H1 (cell line): ENCODE measurements at regions not wholly inside any gene's neighbourhood (a gene's known extent, or its start where the extent isn't known, plus 50 kb on each side); places are given as distances from the start of the nearest gene placed in this dataset.

Experiments
- CTCF ChIA-PET: fragments of 300-600 bp; sonication (Branson Sonifier 250); formaldehyde crosslinking; loops from one replicate; lab custom pipeline; 2021; ENCODE audit not compliant: partially characterized antibody; lab: Charles Lee
- POLR2A ChIA-PET: fragments of 300-600 bp; sonication (Branson Sonifier 250); formaldehyde crosslinking; loops from one replicate; lab custom pipeline; 2021; ENCODE audit warnings: inconsistent platforms; ENCODE audit not compliant: partially characterized antibody; lab: Charles Lee
- DNase-seq, 2 experiments: peaks; one replicate each; pipeline versions ENCODE4 v3.0.0 to v3.0.0-alpha.2; 2010 to 2022; ENCODE audit warnings: low spot score in 2 of 2, low read depth in 1 of 2, mixed read lengths in 1 of 2
- FAIRE-seq: peaks from 2 replicates; lab custom pipeline; 2011; peaks lifted over from hg19 to GRCh38; lab: Jason Lieb, UNC
- H2AFZ ChIP-seq: 2 replicates; pipeline ENCODE4 v1.8.1; 2012; ENCODE audit warnings: low read length, inconsistent platforms
- H2AK5ac ChIP-seq: 2 replicates; pipeline ENCODE4 v1.6.1; 2013; ENCODE audit warnings: low read depth, low read length
- H2BK120ac ChIP-seq: replicated peaks from 2 replicates; pipeline ENCODE3; 2013; ENCODE audit warnings: low read depth, low read length, inconsistent platforms
- H2BK12ac ChIP-seq: 2 replicates; pipeline ENCODE4 v1.6.1; 2013; ENCODE audit warnings: low read depth, low read length
- H2BK15ac ChIP-seq: 2 replicates; pipeline ENCODE4 v1.6.1; 2013; ENCODE audit warnings: low read length
- H2BK20ac ChIP-seq: 2 replicates; pipeline ENCODE4 v1.6.1; 2013; ENCODE audit warnings: low read length
- H2BK5ac ChIP-seq: 2 replicates; pipeline ENCODE4 v1.6.1; 2013; ENCODE audit warnings: low read depth, low read length
- H3K14ac ChIP-seq: 2 replicates; pipeline ENCODE4 v1.6.1; 2013; ENCODE audit warnings: inconsistent platforms; ENCODE audit not compliant: insufficient read length
- H3K18ac ChIP-seq: 2 replicates; pipeline ENCODE4 v1.6.1; 2013; ENCODE audit warnings: low read length; ENCODE audit errors: extremely low read depth
- H3K23ac ChIP-seq: 2 replicates; pipeline ENCODE4 v1.6.1; 2013; ENCODE audit warnings: inconsistent platforms; ENCODE audit not compliant: insufficient read length
- H3K23me2 ChIP-seq: 2 replicates; pipeline ENCODE4 v1.6.1; 2013; ENCODE audit warnings: low read depth, low read length
- H3K27ac ChIP-seq: 2 replicates; pipeline ENCODE4 v1.6.1; 2011; ENCODE audit warnings: low read depth, low read length, inconsistent platforms
- H3K27me3 ChIP-seq, 4 experiments: replicated peaks in 1 of 4; 1 replicate in 1 of 4; 2 replicates in 3 of 4; pipeline versions ENCODE4 v1.6.1 to v1.8.1; 2011 to 2013; ENCODE audit warnings: low read length in 3 of 4, mild to moderate bottlenecking in 3 of 4, inconsistent platforms in 2 of 4, mixed read lengths in 2 of 4, moderate library complexity in 1 of 4; ENCODE audit not compliant: control insufficient read depth in 3 of 4, insufficient read depth in 3 of 4; ENCODE audit errors: extremely low read depth in 1 of 4
- H3K36me3 ChIP-seq, 4 experiments: 2 replicates each; pipeline versions ENCODE4 v1.6.1 to v1.8.1; 2011 to 2013; ENCODE audit warnings: mild to moderate bottlenecking in 4 of 4, low read length in 3 of 4, moderate library complexity in 2 of 4, control low read depth in 1 of 4, inconsistent platforms in 1 of 4; ENCODE audit not compliant: insufficient read depth in 4 of 4, control insufficient read depth in 2 of 4
- H3K4ac ChIP-seq: replicated peaks from 2 replicates; pipeline ENCODE3; 2013; ENCODE audit warnings: low read length, low read depth, mixed read lengths, inconsistent platforms; ENCODE audit not compliant: insufficient read length
- H3K4me1 ChIP-seq, 4 experiments: replicated peaks in 1 of 4; 1 replicate in 1 of 4; 2 replicates in 3 of 4; pipeline versions ENCODE4 v1.6.1 to v1.8.1; 2011 to 2013; ENCODE audit warnings: low read length in 3 of 4, inconsistent platforms in 2 of 4, mixed read lengths in 1 of 4; ENCODE audit not compliant: insufficient read depth in 4 of 4, control insufficient read depth in 3 of 4
- H3K4me2 ChIP-seq, 2 experiments: 2 replicates each; pipeline versions ENCODE4 v1.6.1 to v1.8.1; 2011 to 2013; ENCODE audit warnings: low read depth in 2 of 2, low read length in 2 of 2, control low read depth in 1 of 2, inconsistent platforms in 1 of 2, mild to moderate bottlenecking in 1 of 2; ENCODE audit not compliant: insufficient read depth in 1 of 2
- H3K4me3 ChIP-seq, 4 experiments: fragments of 200-600, 300-600 bp in 1 of 4; sonication (generic), shearing (Covaris generic), sonication (Bioruptor Twin) in 1 of 4; 2 replicates each; pipeline versions ENCODE4 v1.5.1 to v1.8.1; 2011 to 2016; ENCODE audit warnings: low read length in 4 of 4, low read depth in 3 of 4, control low read depth in 2 of 4, inconsistent platforms in 2 of 4, mild to moderate bottlenecking in 2 of 4, mixed read lengths in 1 of 4, moderate library complexity in 1 of 4; ENCODE audit not compliant: insufficient read depth in 2 of 4; ENCODE audit errors: extremely low read depth in 1 of 4
- H3K56ac ChIP-seq: replicated peaks from 2 replicates; pipeline ENCODE3; 2013; ENCODE audit warnings: low read depth, mild to moderate bottlenecking, mixed read lengths, low read length, inconsistent platforms; ENCODE audit not compliant: insufficient read length
- H3K79me1 ChIP-seq: 2 replicates; pipeline ENCODE4 v1.6.1; 2013; ENCODE audit warnings: low read depth, low read length, control low read depth
- H3K79me2 ChIP-seq, 2 experiments: 2 replicates each; pipeline versions ENCODE4 v1.6.1 to v1.8.1; 2012 to 2013; ENCODE audit warnings: low read length in 2 of 2, mild to moderate bottlenecking in 2 of 2, inconsistent platforms in 1 of 2; ENCODE audit not compliant: insufficient read depth in 2 of 2, control insufficient read depth in 1 of 2
- H3K9ac ChIP-seq, 4 experiments: replicated peaks in 1 of 4; 1 replicate in 1 of 4; 2 replicates in 3 of 4; pipeline versions ENCODE4 v1.6.1 to v1.8.1; 2011 to 2013; ENCODE audit warnings: low read depth in 3 of 4, low read length in 3 of 4, control low read depth in 2 of 4, mild to moderate bottlenecking in 2 of 4, moderate library complexity in 2 of 4, inconsistent platforms in 1 of 4; ENCODE audit errors: extremely low read depth in 1 of 4
- H3K9me3 ChIP-seq, 2 experiments: 2 replicates each; pipeline versions ENCODE4 v1.6.1 to v1.8.1; 2012 to 2013; ENCODE audit warnings: mild to moderate bottlenecking in 2 of 2, moderate library complexity in 2 of 2, control low read depth in 1 of 2, inconsistent platforms in 1 of 2, low read depth in 1 of 2, low read length in 1 of 2, mixed read lengths in 1 of 2; ENCODE audit not compliant: insufficient read depth in 2 of 2
- H4K20me1 ChIP-seq, 2 experiments: replicated peaks in 1 of 2; 2 replicates each; pipeline versions ENCODE3 to v1.8.1; 2011 to 2013; ENCODE audit warnings: inconsistent platforms in 2 of 2, low read length in 2 of 2, mild to moderate bottlenecking in 1 of 2; ENCODE audit not compliant: insufficient read depth in 2 of 2, control insufficient read depth in 1 of 2
- H4K5ac ChIP-seq: 2 replicates; pipeline ENCODE4 v1.6.1; 2013; ENCODE audit warnings: low read length, low read depth, mixed read lengths, inconsistent platforms; ENCODE audit not compliant: insufficient read length
- H4K8ac ChIP-seq: 2 replicates; pipeline ENCODE4 v1.8.0; 2013; ENCODE audit warnings: mild to moderate bottlenecking, moderate library complexity, low read length, inconsistent platforms; ENCODE audit not compliant: insufficient read depth; ENCODE audit errors: extremely low read depth
- H4K91ac ChIP-seq: replicated peaks from 2 replicates; pipeline ENCODE3; 2013; ENCODE audit warnings: low read length, mixed read lengths, inconsistent platforms; ENCODE audit not compliant: insufficient read length
- CHD1 ChIP-seq: IDR thresholded peaks from 2 replicates; pipeline ENCODE4 v1.6.1; 2012; ENCODE audit warnings: low read depth, low read length, improper control_type of control experiment
- HDAC2 ChIP-seq, 2 experiments: fragments of 300-600 bp in 1 of 2; sonication (generic) in 1 of 2; IDR thresholded peaks; 2 replicates each; pipeline ENCODE4 v1.6.1; 2011 to 2012; ENCODE audit warnings: low read depth in 2 of 2, low read length in 2 of 2, mild to moderate bottlenecking in 2 of 2, moderate library complexity in 2 of 2, borderline replicate concordance in 1 of 2, inconsistent platforms in 1 of 2
- MAFK ChIP-seq: IDR thresholded peaks from 2 replicates; pipeline ENCODE4 v1.6.1; 2012; ENCODE audit warnings: low read depth, mild to moderate bottlenecking, improper control_type of control experiment, low read length
- PHF8 ChIP-seq: fragments of 200-600 bp; sonication (generic); conservative IDR thresholded peaks from 2 replicates; pipeline ENCODE4 v1.7.1; 2012; ENCODE audit warnings: low read depth, mild to moderate bottlenecking, inconsistent platforms, low read length, moderate library complexity
- SP2 ChIP-seq: IDR thresholded peaks from 2 replicates; pipeline ENCODE4 v1.6.1; 2012; ENCODE audit warnings: mild to moderate bottlenecking, low read length, inconsistent platforms
- TCF12 ChIP-seq: IDR thresholded peaks from 2 replicates; pipeline ENCODE4 v1.6.1; 2011; ENCODE audit warnings: low read depth, mild to moderate bottlenecking, low read length
- ZNF274 ChIP-seq: IDR thresholded peaks from 2 replicates; pipeline ENCODE4 v1.7.0; 2012; ENCODE audit warnings: low read length, borderline replicate concordance; ENCODE audit errors: extremely low read depth
- WGBS, 2 experiments: shearing (Covaris generic) in 1 of 2; methylation state at CpG; one replicate each; pipeline versions ENCODE4 v1.1.6 to v1.1.7; 2013 to 2015; ENCODE audit warnings: low lambda C conversion rate in 2 of 2, mixed read lengths in 2 of 2, inconsistent platforms in 1 of 2, low coverage in 1 of 2, missing lambda C conversion rate in 1 of 2; ENCODE audit not compliant: insufficient replicate concordance in 2 of 2, insufficient coverage in 1 of 2, insufficient read length in 1 of 2; ENCODE audit errors: extremely low coverage in 1 of 2, missing lambda C conversion rate in 1 of 2; 5-methylcytosine and 5-hydroxymethylcytosine counted together
- TF ChIP-seq, protein P1 (sequence below): IDR thresholded peaks from 2 replicates; pipeline ENCODE4 v1.6.1; 2011; ENCODE audit warnings: low read length, improper control_type of control experiment
- TF ChIP-seq, protein P2 (sequence below): IDR thresholded peaks from 2 replicates; pipeline ENCODE4 v1.6.1; 2012; ENCODE audit warnings: inconsistent platforms

DNA sequence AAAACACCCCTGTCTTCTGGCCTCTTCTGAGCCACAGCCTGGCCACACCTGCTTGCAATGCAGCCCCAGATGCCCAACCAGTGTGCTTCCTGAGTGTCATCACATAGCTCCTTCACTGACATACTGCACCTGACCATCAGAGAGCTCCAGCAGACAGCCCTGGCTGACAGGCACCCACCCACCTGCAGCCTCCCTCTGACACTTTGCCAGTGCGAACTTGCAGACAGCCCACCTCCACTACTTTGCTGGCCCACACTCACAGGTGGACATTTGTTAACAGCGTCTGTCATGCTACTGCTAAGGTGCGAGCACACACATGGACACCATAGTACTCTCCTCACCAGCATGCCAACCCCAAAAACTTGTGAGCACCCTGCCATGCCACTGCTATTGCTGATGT lies 740.1 kb downstream of the DNAJB9 start:
- no peaks in the 10 kb centered on the region for H3K4me1 ChIP-seq
- CTCF ChIA-PET = no interaction called here
- no peaks in the 10 kb centered on the region for H3K27me3 ChIP-seq
- no peak overlapping the region for H2BK20ac ChIP-seq
- H3K9me3 ChIP-seq = peaks cover 0 to 8% of the 10 kb centered on the region in 2 experiments; a peak in 2 of 4 replicates
- H2BK15ac ChIP-seq = no peak overlapping the region
- H3K9ac ChIP-seq = no peak overlapping the region
- no peak overlapping the region for H2AK5ac ChIP-seq
- no peak overlapping the region for H4K8ac ChIP-seq
- H2BK120ac ChIP-seq = no peak overlapping the region
- H3K23me2 ChIP-seq = no peaks in the 10 kb centered on the region
- no peak overlapping the region for H4K5ac ChIP-seq
- no peak overlapping the region for H3K18ac ChIP-seq
- H3K27ac ChIP-seq = no peak overlapping the region
- no peaks in the 10 kb centered on the region for H3K79me2 ChIP-seq
- H2BK5ac ChIP-seq = no peak overlapping the region
- no peak for TF ChIP-seq HDAC2 (IDR thresholded peaks at IDR 0.05; ENCODE audit: borderline replicate concordance in 1 of 2, low read depth in 2 of 2, low read length in 2 of 2)
- TF ChIP-seq MAFK = no peak
- TF ChIP-seq PHF8 = no peak
- TF ChIP-seq, protein P1, sequence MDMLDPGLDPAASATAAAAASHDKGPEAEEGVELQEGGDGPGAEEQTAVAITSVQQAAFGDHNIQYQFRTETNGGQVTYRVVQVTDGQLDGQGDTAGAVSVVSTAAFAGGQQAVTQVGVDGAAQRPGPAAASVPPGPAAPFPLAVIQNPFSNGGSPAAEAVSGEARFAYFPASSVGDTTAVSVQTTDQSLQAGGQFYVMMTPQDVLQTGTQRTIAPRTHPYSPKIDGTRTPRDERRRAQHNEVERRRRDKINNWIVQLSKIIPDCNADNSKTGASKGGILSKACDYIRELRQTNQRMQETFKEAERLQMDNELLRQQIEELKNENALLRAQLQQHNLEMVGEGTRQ = no peak
- TF ChIP-seq SP2 = no peak
- no peak for TF ChIP-seq TCF12
- TF ChIP-seq ZNF274 = no peak
- TF ChIP-seq CHD1 = no peak
- TF ChIP-seq, protein P2, sequence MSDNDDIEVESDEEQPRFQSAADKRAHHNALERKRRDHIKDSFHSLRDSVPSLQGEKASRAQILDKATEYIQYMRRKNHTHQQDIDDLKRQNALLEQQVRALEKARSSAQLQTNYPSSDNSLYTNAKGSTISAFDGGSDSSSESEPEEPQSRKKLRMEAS = no peak
- no peak overlapping the region for H2BK12ac ChIP-seq
- 91% methylated on average over 3 of the region's 3 CpGs; no CpG with 5 or more reads in 1 of the 2 experiments for WGBS, 2 experiments
- FAIRE-seq (no peak), DNase-seq (no peak)
- no peaks in the 10 kb centered on the region for H4K20me1 ChIP-seq
- H3K79me1 ChIP-seq = no peaks in the 10 kb centered on the region
- POLR2A ChIA-PET = no interaction called here
- H3K23ac ChIP-seq = no peak overlapping the region
- H2AFZ ChIP-seq = no peak overlapping the region
- H3K4me3 ChIP-seq = no peak overlapping the region
- H3K14ac ChIP-seq = no peak overlapping the region
- no peak overlapping the region for H4K91ac ChIP-seq
- H3K56ac ChIP-seq = no peak overlapping the region
- H3K4me2 ChIP-seq = no peak overlapping the region
- no peaks in the 10 kb centered on the region; a peak in 1 of 8 replicates for H3K36me3 ChIP-seq
- no peak overlapping the region for H3K4ac ChIP-seq
